Psoas muscle (tissue), 7 donors: ENCODE measurements at regions not wholly inside any gene's neighbourhood (a gene's known extent, or its start where the extent isn't known, plus 50 kb on each side); places are given as distances from the start of the nearest gene placed in this dataset.

Experiments
- ATAC-seq, 4 donors: fragments of 200-7000 bp; cut with Tn5 transposase; one replicate each; pipeline ENCODE4 v1.9.1; 2020; ENCODE audit warnings: moderate library complexity in 3 of 4, mild to moderate bottlenecking in 2 of 4
- DNase-seq, 2 donors: peaks; one replicate each; pipeline ENCODE4 v3.0.0-alpha.2; 2020
- H3K27ac ChIP-seq: fragments of 200-600 bp; one replicate; pipeline ENCODE4 v1.8.0; 2022
- H3K27me3 ChIP-seq, 3 donors: fragments of 200-600 bp in 1 of 3; one replicate each; pipeline versions ENCODE4 v1.6.1 to v1.8.0; 2013 to 2022; ENCODE audit warnings: low read length in 2 of 3, mild to moderate bottlenecking in 2 of 3, moderate library complexity in 1 of 3; ENCODE audit not compliant: insufficient read depth in 3 of 3
- H3K36me3 ChIP-seq, 2 donors: fragments of 200-600 bp in 1 of 2; one replicate each; pipeline versions ENCODE4 v1.6.1 to v1.8.0; 2013 to 2022; ENCODE audit warnings: low read depth in 1 of 2, mild to moderate bottlenecking in 1 of 2, moderate library complexity in 1 of 2; ENCODE audit not compliant: insufficient read depth in 1 of 2
- H3K4me1 ChIP-seq: fragments of 200-600 bp; one replicate; pipeline ENCODE4 v1.8.0; 2022
- H3K4me3 ChIP-seq: fragments of 200-600 bp; one replicate; pipeline ENCODE4 v1.8.0; 2022; ENCODE audit warnings: mild to moderate bottlenecking
- H3K9me3 ChIP-seq: fragments of 200-600 bp; one replicate; pipeline ENCODE4 v1.8.0; 2022
- CTCF ChIP-seq: fragments of 200-600 bp; IDR thresholded peaks from one replicate; pipeline ENCODE4 v1.8.0; 2022; ENCODE audit warnings: antibody characterized with exemption
- WGBS, 3 donors: extraction: QIAGEN DNeasy Blood & Tissue Kit; methylation state at CpG; one replicate each; pipeline versions ENCODE4 v1.1.6 to v1.1.7; 2013; 5-methylcytosine and 5-hydroxymethylcytosine counted together
- intact Hi-C, 2 donors: fragments of 100-400 bp; cut with DNase I; formaldehyde crosslinking; loops; one replicate each; pipeline versions ENCODE4 v1.11.0 to v1.14.2; 2022
- donor health status: healthy with polysubstance abuse.
- donor health status: DM: no; HTN: no; CAD: no; lungs with moderate emphysema.
- donor health status: Bipolar disorder and iron deficiency.
- donor health status: healthy.
- donor health status: DM: yes; HTN: yes; CAD: no.
- donor health status: DM: no; HTN: no; CAD: no.
- donor health status: DM: yes; HTN: yes; CAD: no.

DNA sequence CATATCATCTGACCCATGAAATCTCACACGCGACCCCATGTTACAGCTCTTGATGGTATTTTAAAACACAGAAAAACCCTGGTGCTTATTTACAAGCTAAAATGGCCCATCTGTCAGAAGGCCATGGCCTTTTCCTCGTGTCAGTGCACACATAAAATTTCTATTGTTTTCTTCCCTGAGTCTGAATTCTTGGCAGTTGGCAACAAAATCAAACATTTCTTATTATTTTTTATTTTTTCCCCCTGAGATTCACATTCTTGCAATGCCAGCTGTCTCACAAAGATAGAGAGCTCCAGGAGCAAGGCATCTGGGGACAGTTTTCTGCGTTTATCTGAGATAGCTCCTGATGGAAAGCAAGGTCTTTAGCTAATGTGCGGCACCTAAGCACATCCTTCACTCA lies 818.1 kb upstream of the TMEM132C start:
- Histone ChIP-seq H3K4me3 (no peak overlapping the region), H3K36me3 (no peaks in the 10 kb centered on the region), H3K9me3 (no peaks in the 10 kb centered on the region), H3K27ac (no peak overlapping the region), H3K27me3 (no peaks in the 10 kb centered on the region), H3K4me1 (no peaks in the 10 kb centered on the region)
- intact Hi-C loops = no loop called here
- TF ChIP-seq CTCF = no peak
- no peak for ATAC-seq
- WGBS, 3 donors = 38 to 49% (median 47%) methylated on average over 5 of the region's 5 CpGs
- DNase-seq = no peak

GRCh38 chr12:127450826-127451225 lies 816.1 kb upstream of the TMEM132C start:
- DNase-seq (no peak), ATAC-seq (no peak)
- H3K27me3 ChIP-seq = peaks cover 0 to 13% (median 4%) of the 10 kb centered on the region in 3 donors
- no peak overlapping the region for H3K27ac ChIP-seq
- no peaks in the 10 kb centered on the region for H3K4me1 ChIP-seq
- TF ChIP-seq CTCF = no peak
- intact Hi-C loops = no loop called here
- 38 to 47% (median 43%) methylated on average over 2 of the region's 2 CpGs for WGBS, 3 donors
- H3K9me3 ChIP-seq = no peaks in the 10 kb centered on the region
- H3K4me3 ChIP-seq = no peak overlapping the region
- H3K36me3 ChIP-seq = no peaks in the 10 kb centered on the region

DNA sequence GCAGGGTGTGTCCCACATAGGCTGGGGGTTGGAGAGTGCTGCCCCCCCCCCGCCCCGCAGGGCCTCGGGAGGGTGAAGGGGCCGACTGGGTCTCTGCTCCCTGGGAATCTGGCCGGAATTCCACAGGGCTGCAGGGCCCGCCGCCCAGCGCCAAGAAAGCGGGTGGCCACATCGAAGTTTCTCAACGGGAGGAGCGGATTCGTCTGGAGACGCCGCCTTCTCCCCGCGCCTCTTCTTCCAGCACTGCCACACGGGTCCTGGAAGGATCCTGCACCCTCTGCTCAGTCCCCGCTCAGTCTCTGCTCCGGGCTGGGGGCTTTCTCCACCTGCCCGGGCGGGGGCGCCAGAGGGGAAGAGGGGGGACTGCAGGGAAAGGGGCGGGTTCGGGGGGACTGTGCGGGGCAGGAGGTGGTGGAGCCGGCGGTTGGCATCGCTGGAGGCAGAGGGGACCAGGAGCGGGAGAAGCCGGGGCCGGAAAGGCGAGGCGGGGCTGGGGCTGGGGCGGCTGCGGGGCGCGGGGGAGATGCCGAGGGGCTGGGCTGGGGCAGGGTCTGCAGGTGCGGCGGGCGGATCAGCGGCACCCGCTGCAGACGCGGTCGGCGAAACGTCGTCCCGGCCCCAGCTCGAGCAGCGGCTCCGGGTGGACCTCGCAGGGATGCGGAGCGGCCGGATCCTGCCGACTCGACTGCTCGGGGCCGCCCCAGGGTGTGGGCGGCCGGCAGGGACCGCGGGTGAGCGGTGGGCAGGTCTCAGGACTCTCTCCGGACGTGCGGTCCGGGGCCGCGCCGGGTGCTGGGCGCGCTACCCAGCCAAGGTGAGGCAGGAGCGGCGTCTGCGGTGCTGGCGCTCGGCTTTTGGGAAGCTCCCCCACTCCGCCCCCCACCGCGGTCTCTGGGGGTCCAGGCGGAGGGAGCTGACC lies 811.4 kb upstream of the TMEM132C start:
- Histone ChIP-seq H3K4me1 (no peaks in the 10 kb centered on the region), H3K4me3 (no peak overlapping the region), H3K36me3 (no peaks in the 10 kb centered on the region), H3K27me3 (peaks cover 0 to 20% (median 7%) of the 10 kb centered on the region in 3 donors), H3K27ac (no peak overlapping the region), H3K9me3 (no peaks in the 10 kb centered on the region)
- intact Hi-C loops = no loop called here
- ATAC-seq (peak in 1 of 4 donors; percentile 37), DNase-seq (no peak)
- TF ChIP-seq CTCF = no peak
- WGBS, 3 donors = 1 to 3% (median 2%) methylated on average over 44 to 85 of the region's 85 CpGs

DNA sequence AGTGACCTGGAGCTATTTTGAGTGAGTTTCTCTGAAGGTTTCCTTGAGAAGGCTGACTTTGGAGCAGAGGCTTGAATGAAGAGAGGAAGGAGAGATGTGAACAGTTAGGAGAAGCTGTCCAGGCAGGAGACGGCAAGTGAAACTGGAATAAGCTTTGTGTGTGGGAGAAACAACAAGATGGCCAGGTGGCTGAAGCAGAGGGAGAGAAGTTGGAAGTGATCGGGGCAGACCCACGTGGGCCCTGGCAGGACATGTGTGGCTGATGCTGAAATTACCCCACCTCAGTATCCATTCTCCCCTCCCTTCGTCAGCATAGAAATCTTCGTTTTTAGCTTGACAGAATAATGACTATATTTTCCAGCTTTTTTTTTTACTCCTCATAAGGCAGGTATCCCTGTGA lies 809.2 kb upstream of the TMEM132C start:
- DNase-seq (no peak), ATAC-seq (no peak)
- H3K27me3 ChIP-seq = peaks cover 0 to 20% (median 7%) of the 10 kb centered on the region in 3 donors
- 60 to 70% (median 69%) methylated on average over 5 of the region's 5 CpGs for WGBS, 3 donors
- H3K4me3 ChIP-seq = no peak overlapping the region
- no peaks in the 10 kb centered on the region for H3K4me1 ChIP-seq
- H3K27ac ChIP-seq = no peak overlapping the region
- no peaks in the 10 kb centered on the region for H3K36me3 ChIP-seq
- intact Hi-C loops = no loop called here
- H3K9me3 ChIP-seq = no peaks in the 10 kb centered on the region
- no peak for TF ChIP-seq CTCF
